Immature natural killer cell (primary cell): ENCODE measurements at regions not wholly inside any gene's neighbourhood (a gene's known extent, or its start where the extent isn't known, plus 50 kb on each side); places are given as distances from the start of the nearest gene placed in this dataset.

ENCODE experiments used
- DNase-seq, 3 donors: peaks; one replicate each; pipeline ENCODE4 v3.0.0; 2022; ENCODE audit warnings: mixed read lengths in 1 of 3
- H3K27ac Mint-ChIP-seq, 6 donors: one replicate each; pipeline ENCODE4 v1.8.0; 2020; ENCODE audit warnings: mixed read lengths in 6 of 6, mild to moderate bottlenecking in 5 of 6, inconsistent platforms in 4 of 6, moderate library complexity in 3 of 6
- H3K27me3 Mint-ChIP-seq, 3 donors: one replicate each; pipeline ENCODE4 v1.8.0; 2020 to 2021; ENCODE audit warnings: low read depth in 3 of 3, mild to moderate bottlenecking in 3 of 3, mixed read lengths in 3 of 3, moderate library complexity in 3 of 3, inconsistent platforms in 1 of 3
- H3K36me3 Mint-ChIP-seq, 3 donors: one replicate each; pipeline ENCODE4 v1.8.0; 2020; ENCODE audit warnings: mixed read lengths in 3 of 3, inconsistent platforms in 2 of 3, mild to moderate bottlenecking in 2 of 3
- H3K4me1 Mint-ChIP-seq, 2 donors: one replicate each; pipeline ENCODE4 v1.8.0; 2020; ENCODE audit warnings: inconsistent platforms in 2 of 2, mild to moderate bottlenecking in 2 of 2, mixed read lengths in 2 of 2, moderate library complexity in 1 of 2
- H3K4me3 Mint-ChIP-seq, 5 donors: one replicate each; pipeline ENCODE4 v1.8.0; 2020; ENCODE audit warnings: mild to moderate bottlenecking in 5 of 5, mixed read lengths in 5 of 5, inconsistent platforms in 3 of 5, moderate library complexity in 3 of 5
- H3K9me3 Mint-ChIP-seq, 6 donors: one replicate each; pipeline ENCODE4 v1.8.0; 2020; ENCODE audit warnings: mild to moderate bottlenecking in 6 of 6, mixed read lengths in 6 of 6, inconsistent platforms in 4 of 6, moderate library complexity in 3 of 6

DNA sequence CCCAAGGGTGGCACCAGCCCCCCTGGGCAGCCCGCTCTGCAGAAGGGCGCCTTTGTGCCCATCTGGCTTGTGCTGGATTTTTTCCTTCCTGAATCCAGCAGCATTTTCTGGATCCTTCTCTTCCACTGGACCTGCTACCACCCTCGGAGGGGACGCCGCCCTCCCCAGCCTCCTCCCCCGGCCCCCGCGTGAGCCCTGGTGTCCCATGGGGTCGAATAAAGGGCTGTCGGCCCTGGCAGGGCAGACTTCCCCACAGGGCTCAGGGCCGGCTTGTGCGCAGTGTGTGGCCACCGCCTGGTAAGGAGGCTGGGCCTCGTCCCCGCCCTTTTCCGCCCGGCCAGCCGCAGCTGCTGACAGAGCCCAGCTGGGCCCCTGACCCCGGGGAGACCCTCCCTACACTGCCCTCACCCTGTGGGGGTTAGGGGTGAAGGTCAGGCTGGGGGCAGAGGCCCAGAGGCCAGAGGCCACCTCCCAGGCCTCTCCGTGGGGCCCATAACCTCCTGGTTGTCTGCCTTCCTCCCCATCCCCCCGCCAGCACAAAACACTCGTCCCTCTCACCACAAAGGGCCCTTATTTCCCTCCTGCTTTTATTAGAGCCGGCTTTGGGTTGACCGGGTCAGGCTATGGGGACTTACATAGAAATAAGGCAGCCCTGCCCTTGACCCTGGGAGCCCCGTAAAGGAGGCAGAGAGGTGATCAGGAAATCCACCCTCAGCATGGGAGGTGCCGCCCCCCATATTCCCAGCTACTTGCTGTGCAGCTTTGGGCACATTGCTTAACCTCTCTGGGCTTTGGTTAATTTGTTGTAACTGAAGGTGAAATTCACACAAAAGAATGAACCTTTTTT, 179.3 kb upstream of the CIBAR2 start:
- Mint-ChIP-seq H3K4me1 (peaks cover 0 to 5% of the 10 kb centered on the region in 2 donors), H3K9me3 (no peaks in the 10 kb centered on the region), H3K27me3 (peaks cover 1 to 6% (median 2%) of the 10 kb centered on the region in 3 donors), H3K4me3 (peak overlapping the region in 2 of 5 donors; percentile 24 to 30), H3K27ac (peak overlapping the region in 1 of 6 donors; percentile 26), H3K36me3 (no peaks in the 10 kb centered on the region)
- DNase-seq, result no peak

DNA sequence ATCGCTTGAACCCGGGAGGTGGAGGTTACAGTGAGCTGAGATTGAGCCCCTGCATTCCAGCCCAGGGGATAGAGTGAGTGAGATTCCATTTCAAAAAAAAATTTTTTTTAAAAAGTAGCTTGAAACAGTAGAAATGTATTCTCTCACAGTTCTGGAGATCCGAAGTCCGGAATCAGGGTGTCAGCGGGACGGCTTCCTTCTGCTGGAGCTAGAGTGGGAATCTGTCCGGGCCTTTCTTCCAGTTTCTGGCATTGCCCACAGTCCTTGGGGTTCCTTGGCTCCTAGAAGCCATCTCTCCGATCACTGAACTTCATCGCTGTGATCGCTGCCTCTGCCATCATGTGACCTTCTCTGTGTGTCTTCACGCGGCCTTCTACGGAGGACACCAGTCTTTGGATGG, 181.2 kb upstream of the CIBAR2 start:
- Mint-ChIP-seq H3K9me3 (no peaks in the 10 kb centered on the region), H3K36me3 (no peaks in the 10 kb centered on the region), H3K27me3 (peaks cover 0 to 6% (median 2%) of the 10 kb centered on the region in 3 donors), H3K4me3 (no peak overlapping the region), H3K4me1 (peaks cover 0 to 5% of the 10 kb centered on the region in 2 donors), H3K27ac (no peak overlapping the region)
- DNase-seq, result no peak

DNA sequence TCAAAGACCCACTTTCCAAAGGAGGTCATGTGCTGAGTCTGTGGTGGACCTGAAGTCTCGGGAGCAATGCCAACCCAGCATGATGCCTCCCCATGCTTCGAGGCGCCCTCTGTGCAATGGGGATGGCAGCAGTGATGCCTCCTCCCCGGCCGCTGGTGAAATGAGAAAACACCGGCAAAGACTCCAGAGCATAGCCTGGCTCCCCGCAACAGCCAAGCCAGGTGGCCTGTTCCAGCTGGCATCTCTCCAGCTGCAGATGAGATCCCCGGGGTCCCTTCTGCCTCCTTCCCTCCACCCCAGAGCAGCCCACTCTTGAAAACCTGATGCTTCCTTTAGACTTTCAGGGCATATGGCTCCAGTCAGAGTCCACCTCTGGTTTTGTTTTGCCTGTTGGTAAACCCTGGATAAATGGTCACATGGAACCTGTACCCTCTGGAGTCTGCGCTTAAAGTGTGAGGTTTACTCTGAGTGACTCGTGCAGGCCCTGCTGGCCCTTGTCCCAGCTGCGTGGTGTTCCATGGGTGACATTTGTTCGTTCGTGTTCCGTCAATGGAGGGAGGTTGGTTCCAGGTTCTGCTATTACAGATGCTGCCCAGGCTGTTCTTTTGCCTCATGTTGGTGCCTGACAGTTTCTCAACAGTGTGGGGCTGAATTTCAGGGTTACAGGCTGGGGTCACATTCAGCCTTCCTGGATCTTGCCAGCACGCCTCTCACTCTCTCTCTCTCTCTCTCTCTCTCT, 181.8 kb upstream of the CIBAR2 start:
- no peaks in the 10 kb centered on the region for H3K9me3 Mint-ChIP-seq
- H3K4me3 Mint-ChIP-seq, result no peak overlapping the region
- no peak overlapping the region for H3K27ac Mint-ChIP-seq
- no peaks in the 10 kb centered on the region for H3K36me3 Mint-ChIP-seq
- H3K27me3 Mint-ChIP-seq, result peaks cover 0 to 6% (median 2%) of the 10 kb centered on the region in 3 donors
- DNase-seq, result no peak
- peaks cover 0 to 5% of the 10 kb centered on the region in 2 donors for H3K4me1 Mint-ChIP-seq

DNA sequence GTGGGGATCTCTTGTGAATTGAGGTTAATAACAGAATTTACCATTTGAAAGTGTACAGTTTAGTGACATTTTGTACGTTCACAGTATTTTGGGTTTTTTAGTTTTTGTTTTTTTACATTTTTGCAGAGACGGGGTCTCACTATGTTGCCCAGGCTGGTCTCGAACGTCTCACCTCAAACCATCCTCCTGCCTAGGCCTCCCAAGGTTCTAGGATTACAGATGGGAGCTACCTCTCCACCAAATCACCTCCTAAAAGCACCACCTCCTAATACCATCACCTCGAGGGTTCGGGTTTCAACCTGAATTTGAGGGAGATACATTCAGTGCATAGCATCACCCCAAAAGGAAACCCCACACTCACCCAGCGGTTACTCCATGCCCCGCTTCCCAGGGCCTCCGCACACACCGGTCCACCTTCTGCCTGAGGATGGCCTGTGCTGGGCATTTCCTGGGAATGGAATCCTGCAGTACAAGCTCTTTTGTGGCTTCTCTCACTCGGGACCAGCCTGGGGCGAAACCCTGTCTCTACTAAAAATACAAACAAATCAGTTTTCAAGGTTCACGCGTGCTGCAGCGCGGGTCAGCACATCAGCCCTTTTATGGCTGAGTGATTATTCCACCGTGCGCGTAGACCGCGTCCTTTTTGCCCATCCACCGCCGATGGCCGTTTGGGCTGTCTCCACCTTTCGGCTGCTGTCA, 182.7 kb upstream of the CIBAR2 start:
- Mint-ChIP-seq H3K36me3 (no peaks in the 10 kb centered on the region), H3K27me3 (peaks cover 0 to 2% (median 2%) of the 10 kb centered on the region in 3 donors), H3K4me3 (no peak overlapping the region), H3K27ac (peak overlapping the region in 1 of 6 donors; percentile 40), H3K4me1 (peaks cover 0 to 5% of the 10 kb centered on the region in 2 donors), H3K9me3 (no peaks in the 10 kb centered on the region)
- no peak for DNase-seq

DNA sequence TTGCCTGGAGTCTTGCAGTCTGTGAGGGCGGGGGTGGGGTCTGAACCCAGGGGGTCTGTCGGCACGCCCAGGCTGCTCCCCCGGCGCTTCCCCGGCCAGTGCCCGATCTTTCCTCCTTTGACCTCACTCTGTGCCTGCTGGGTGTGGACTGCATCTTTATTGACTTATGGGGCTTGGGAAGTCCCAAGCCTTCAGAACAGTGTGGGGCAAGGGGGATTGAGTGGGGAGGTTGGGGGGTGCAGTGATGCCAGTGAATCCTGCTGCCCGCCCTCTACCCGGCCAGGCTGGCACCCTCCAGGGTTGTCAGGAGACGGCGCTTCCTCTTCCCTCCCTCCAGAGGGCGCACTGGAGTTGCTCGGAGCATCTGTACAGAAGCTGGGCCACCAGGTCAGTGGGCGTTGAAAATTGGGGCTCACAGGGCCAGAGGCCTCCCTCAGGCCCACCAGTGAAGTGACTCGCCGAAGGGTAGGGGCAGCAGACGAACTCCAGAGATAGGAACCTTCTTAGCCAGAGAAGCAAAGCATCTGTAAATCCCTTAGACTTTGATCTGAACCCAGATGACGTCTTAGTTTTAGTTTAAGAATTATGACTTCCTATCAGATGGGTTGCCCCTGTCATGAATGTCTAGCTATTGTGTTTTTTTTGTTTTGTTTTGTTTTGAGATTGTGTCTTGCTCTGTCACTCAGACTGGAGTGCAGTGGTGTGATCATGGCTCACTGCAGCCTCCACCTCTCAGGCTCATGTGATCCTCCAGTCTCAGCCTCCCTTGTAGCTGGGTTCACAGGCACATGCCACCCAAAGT, 184.8 kb upstream of the CIBAR2 start:
- DNase-seq, result peak; percentile 34 to 43 (median 43)
- peaks cover 2 to 4% (median 2%) of the 10 kb centered on the region in 3 donors for H3K27me3 Mint-ChIP-seq
- no peaks in the 10 kb centered on the region for H3K9me3 Mint-ChIP-seq
- no peak overlapping the region for H3K27ac Mint-ChIP-seq
- no peak overlapping the region for H3K4me3 Mint-ChIP-seq
- H3K4me1 Mint-ChIP-seq, result peaks cover 0 to 2% of the 10 kb centered on the region in 2 donors
- no peaks in the 10 kb centered on the region for H3K36me3 Mint-ChIP-seq

- Mint-ChIP-seq H3K27ac (no peak overlapping the region), H3K4me1 (peaks cover 0 to 4% of the 10 kb centered on the region in 2 donors), H3K4me3 (no peak overlapping the region), H3K9me3 (no peaks in the 10 kb centered on the region), H3K27me3 (peaks cover 2 to 4% (median 2%) of the 10 kb centered on the region in 3 donors), H3K36me3 (no peaks in the 10 kb centered on the region)
- no peak for DNase-seq
Measured at GRCh38 chr16:85297881-85298280, 185.6 kb upstream of the CIBAR2 start.

- peaks cover 7 to 11% of the 10 kb centered on the region in 2 donors for H3K4me1 Mint-ChIP-seq
- no peaks in the 10 kb centered on the region for H3K9me3 Mint-ChIP-seq
- DNase-seq, result no peak
- peaks cover 2% of the 10 kb centered on the region in 3 donors for H3K27me3 Mint-ChIP-seq
- no peaks in the 10 kb centered on the region for H3K36me3 Mint-ChIP-seq
- H3K4me3 Mint-ChIP-seq, result no peak overlapping the region
- no peak overlapping the region for H3K27ac Mint-ChIP-seq
Measured at GRCh38 chr16:85300406-85300968, 188.2 kb upstream of the CIBAR2 start.

DNA sequence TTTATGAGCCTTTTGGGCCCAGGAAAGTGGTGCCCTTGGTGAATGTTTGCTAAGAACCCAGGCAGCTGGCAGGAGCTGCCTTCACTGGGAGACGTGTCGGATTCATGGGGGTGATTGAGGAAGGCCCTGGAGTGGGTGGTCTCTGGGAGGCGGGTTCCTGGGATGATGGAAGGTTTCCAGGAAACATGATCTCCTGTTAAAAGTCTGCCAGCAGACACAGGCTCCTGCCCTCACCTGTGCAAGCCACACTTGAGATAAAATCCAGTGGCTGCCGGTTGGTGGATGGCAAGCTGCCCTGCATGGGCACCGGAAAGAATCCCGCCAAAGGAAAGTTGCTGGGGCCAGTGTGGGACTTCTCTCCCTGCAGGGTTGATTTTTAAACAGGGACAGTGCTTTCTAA, 189.0 kb upstream of the CIBAR2 start:
- Mint-ChIP-seq H3K4me1 (peaks cover 10 to 14% of the 10 kb centered on the region in 2 donors), H3K27ac (no peak overlapping the region), H3K36me3 (no peaks in the 10 kb centered on the region), H3K27me3 (peaks cover 2 to 5% (median 4%) of the 10 kb centered on the region in 3 donors), H3K9me3 (no peaks in the 10 kb centered on the region), H3K4me3 (no peak overlapping the region)
- DNase-seq, result no peak

DNA sequence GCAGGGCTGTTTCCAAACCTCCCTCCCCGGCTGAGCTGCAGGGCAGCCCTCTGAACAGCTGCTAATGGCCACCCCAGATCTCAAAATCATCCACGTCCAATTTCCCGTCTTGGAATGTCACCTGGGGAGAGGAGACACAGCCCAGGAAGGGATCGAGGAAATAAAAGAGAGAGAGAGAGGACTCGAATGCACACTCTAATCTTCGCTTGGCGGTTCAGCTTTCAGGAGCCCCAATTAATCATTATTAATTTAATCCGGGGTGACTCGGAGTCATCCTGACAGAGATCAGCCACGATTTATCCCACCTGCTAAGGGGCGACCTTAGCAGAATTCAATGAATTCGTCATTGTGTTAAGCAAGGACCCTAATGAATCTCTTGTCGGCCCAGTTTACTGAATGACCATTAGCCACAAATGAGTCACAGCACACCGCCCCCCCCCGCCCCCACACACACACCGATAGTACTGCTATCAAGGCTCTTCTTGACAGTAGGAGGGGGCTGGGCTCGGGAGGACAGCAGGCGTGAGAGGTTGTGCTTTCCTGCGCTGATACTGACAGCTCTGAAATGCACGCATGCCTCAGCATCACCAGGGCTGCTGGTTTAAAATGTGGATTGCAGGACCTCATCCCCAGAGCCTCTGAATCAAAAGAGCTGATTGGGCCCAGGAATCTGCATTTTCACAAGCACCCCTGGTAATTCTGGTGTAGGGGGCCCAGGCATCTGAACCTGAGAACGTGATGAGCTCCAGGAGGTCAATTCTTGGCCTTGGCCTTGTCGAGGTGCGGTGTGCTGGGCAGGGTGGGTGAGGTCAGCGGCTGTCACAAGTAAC, 190.0 kb upstream of the CIBAR2 start:
- no peak overlapping the region for H3K4me3 Mint-ChIP-seq
- peaks cover 0 to 7% (median 5%) of the 10 kb centered on the region in 3 donors for H3K27me3 Mint-ChIP-seq
- no peaks in the 10 kb centered on the region for H3K9me3 Mint-ChIP-seq
- peaks cover 14 to 16% of the 10 kb centered on the region in 2 donors for H3K4me1 Mint-ChIP-seq
- no peaks in the 10 kb centered on the region for H3K36me3 Mint-ChIP-seq
- DNase-seq, result no peak
- H3K27ac Mint-ChIP-seq, result no peak overlapping the region

GRCh38 chr16:85302848-85303353, 190.6 kb upstream of the CIBAR2 start:
- Mint-ChIP-seq H3K36me3 (no peaks in the 10 kb centered on the region), H3K4me1 (peaks cover 14 to 16% of the 10 kb centered on the region in 2 donors), H3K27me3 (peaks cover 0 to 9% (median 8%) of the 10 kb centered on the region in 3 donors), H3K9me3 (no peaks in the 10 kb centered on the region), H3K27ac (no peak overlapping the region), H3K4me3 (peak overlapping the region in 1 of 5 donors; percentile 64)
- DNase-seq, result no peak

GRCh38 chr16:85303354-85303883, 191.1 kb upstream of the CIBAR2 start:
- Mint-ChIP-seq H3K27me3 (peaks cover 0 to 10% (median 8%) of the 10 kb centered on the region in 3 donors), H3K27ac (no peak overlapping the region), H3K9me3 (no peaks in the 10 kb centered on the region), H3K4me3 (peak overlapping the region; percentile 43 to 78 (median 61)), H3K4me1 (peaks cover 15 to 17% of the 10 kb centered on the region in 2 donors), H3K36me3 (no peaks in the 10 kb centered on the region)
- DNase-seq, result peak; percentile 55 to 66 (median 63)

DNA sequence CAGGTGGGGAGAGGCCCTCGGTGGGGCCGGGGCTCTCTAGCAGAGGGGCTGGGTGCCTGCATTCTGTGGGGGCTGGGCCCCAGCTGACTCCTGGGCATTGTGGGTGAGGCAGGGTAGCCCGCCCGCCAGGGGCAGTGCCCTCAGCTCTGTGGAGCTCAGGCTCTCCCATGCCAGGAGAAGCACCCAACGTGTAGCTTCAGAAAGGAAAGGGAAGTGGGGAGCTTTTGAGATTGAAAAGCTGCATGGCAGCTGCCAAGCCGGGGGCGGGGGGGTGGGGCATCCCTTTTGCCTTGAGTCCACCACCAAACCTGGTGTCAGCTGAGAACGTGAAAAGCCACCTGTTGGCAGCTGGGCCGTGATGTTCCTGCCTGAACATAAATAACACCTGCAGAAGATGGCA, 192.1 kb upstream of the CIBAR2 start:
- peaks cover 17 to 20% of the 10 kb centered on the region in 2 donors for H3K4me1 Mint-ChIP-seq

More for the DNA sequence above, 192.1 kb upstream of the CIBAR2 start:
- no peaks in the 10 kb centered on the region for H3K9me3 Mint-ChIP-seq
- DNase-seq, result no peak
- no peak overlapping the region for H3K4me3 Mint-ChIP-seq
- peak overlapping the region in 1 of 6 donors; percentile 29 for H3K27ac Mint-ChIP-seq
- H3K27me3 Mint-ChIP-seq, result peaks cover 0 to 10% (median 8%) of the 10 kb centered on the region in 3 donors
- no peaks in the 10 kb centered on the region for H3K36me3 Mint-ChIP-seq
